HEK293T (cell line): ENCODE measurements at regions not wholly inside any gene's neighbourhood (a gene's known extent, or its start where the extent isn't known, plus 50 kb on each side); places are given as distances from the start of the nearest gene placed in this dataset.

ENCODE experiments used
- ARNT ChIP-seq: fragments of 450-650 bp; IDR thresholded peaks from 2 replicates; pipeline ENCODE4 v1.6.1; 2017; ENCODE audit warnings: mild to moderate bottlenecking
- CTBP1 ChIP-seq: fragments of 450-650 bp; IDR thresholded peaks from 2 replicates; pipeline ENCODE4 v1.6.1; 2016; ENCODE audit warnings: borderline replicate concordance
- ELF4 ChIP-seq: fragments of 450-650 bp; IDR thresholded peaks from 2 replicates; pipeline ENCODE4 v1.6.1; 2017; ENCODE audit warnings: antibody characterized with exemption
- FOXK2 ChIP-seq: fragments of 450-650 bp; IDR thresholded peaks from 2 replicates; pipeline ENCODE4 v1.6.1; 2016; ENCODE audit warnings: mild to moderate bottlenecking
- FOXM1 ChIP-seq: fragments of 450-650 bp; IDR thresholded peaks from 2 replicates; pipeline ENCODE4 v1.6.1; 2017; ENCODE audit warnings: mild to moderate bottlenecking, borderline replicate concordance
- LEF1 ChIP-seq: fragments of 450-650 bp; IDR thresholded peaks from 2 replicates; pipeline ENCODE4 v1.6.1; 2017; ENCODE audit warnings: mild to moderate bottlenecking, borderline replicate concordance
- PKNOX1 ChIP-seq: fragments of 450-650 bp; IDR thresholded peaks from 2 replicates; pipeline ENCODE4 v1.6.1; 2016
- SP1 ChIP-seq: fragments of 450-650 bp; IDR thresholded peaks from 2 replicates; pipeline ENCODE4 v1.6.1; 2017
- SUZ12 ChIP-seq: fragments of 450-650 bp; IDR thresholded peaks from 2 replicates; pipeline ENCODE4 v1.6.1; 2016; ENCODE audit warnings: mild to moderate bottlenecking
- TARDBP ChIP-seq: fragments of 450-650 bp; IDR thresholded peaks from 2 replicates; pipeline ENCODE4 v1.6.1; 2016
- ZNF384 ChIP-seq: fragments of 450-650 bp; IDR thresholded peaks from 2 replicates; pipeline ENCODE4 v1.6.1; 2016

GRCh38 chr14:41461380-41461779, 145.3 kb upstream of the LRFN5 start:
- TF ChIP-seq FOXM1, result no peak
- no peak for TF ChIP-seq ELF4
- no peak for TF ChIP-seq PKNOX1
- TF ChIP-seq TARDBP, result no peak
- no peak for TF ChIP-seq ZNF384
- no peak for TF ChIP-seq SP1
- no peak for TF ChIP-seq LEF1
- no peak for TF ChIP-seq CTBP1
- no peak for TF ChIP-seq FOXK2
- no peak for TF ChIP-seq SUZ12
- no peak for TF ChIP-seq ARNT
